Neural progenitor cell (in vitro differentiated cells): ENCODE measurements at regions not wholly inside any gene's neighbourhood (a gene's known extent, or its start where the extent isn't known, plus 50 kb on each side); places are given as distances from the start of the nearest gene placed in this dataset.

ENCODE experiments used
- EZH2 ChIP-seq: fragments of 200-600 bp; sonication (generic); IDR thresholded peaks from 2 replicates; pipeline ENCODE4 v1.6.1; 2017; ENCODE audit warnings: antibody characterized with exemption, mild to moderate bottlenecking, moderate library complexity
- TF ChIP-seq, protein P1 (sequence below): fragments of 200-600 bp; sonication (generic); IDR thresholded peaks from 2 replicates; pipeline ENCODE4 v1.5.1; 2017; ENCODE audit warnings: antibody characterized with exemption, mild to moderate bottlenecking

DNA sequence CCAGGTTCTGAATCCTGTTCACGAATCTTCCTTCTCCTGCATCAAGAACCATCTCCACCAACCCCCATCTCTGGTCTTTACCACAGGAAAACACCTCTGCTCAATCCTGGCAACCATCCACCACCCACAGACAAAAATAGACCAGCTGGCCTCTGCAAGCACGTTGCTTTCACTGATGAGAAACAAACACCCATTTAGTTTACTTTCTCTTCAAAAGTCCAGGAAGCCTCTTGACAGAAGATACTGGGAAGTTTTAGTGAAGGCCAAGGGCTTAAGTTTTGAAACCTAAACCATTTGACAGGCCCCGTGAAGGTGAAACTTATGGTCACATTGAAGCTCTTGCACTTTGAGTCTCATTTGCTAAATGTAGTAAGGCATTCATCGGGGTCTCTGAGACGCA is 122.6 kb upstream of the PPP2R5A start:
- TF ChIP-seq EZH2, result no peak
- TF ChIP-seq, protein P1, sequence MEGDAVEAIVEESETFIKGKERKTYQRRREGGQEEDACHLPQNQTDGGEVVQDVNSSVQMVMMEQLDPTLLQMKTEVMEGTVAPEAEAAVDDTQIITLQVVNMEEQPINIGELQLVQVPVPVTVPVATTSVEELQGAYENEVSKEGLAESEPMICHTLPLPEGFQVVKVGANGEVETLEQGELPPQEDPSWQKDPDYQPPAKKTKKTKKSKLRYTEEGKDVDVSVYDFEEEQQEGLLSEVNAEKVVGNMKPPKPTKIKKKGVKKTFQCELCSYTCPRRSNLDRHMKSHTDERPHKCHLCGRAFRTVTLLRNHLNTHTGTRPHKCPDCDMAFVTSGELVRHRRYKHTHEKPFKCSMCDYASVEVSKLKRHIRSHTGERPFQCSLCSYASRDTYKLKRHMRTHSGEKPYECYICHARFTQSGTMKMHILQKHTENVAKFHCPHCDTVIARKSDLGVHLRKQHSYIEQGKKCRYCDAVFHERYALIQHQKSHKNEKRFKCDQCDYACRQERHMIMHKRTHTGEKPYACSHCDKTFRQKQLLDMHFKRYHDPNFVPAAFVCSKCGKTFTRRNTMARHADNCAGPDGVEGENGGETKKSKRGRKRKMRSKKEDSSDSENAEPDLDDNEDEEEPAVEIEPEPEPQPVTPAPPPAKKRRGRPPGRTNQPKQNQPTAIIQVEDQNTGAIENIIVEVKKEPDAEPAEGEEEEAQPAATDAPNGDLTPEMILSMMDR, result no peak
